GM21825 (cell line): ENCODE measurements at regions not wholly inside any gene's neighbourhood (a gene's known extent, or its start where the extent isn't known, plus 50 kb on each side); places are given as distances from the start of the nearest gene placed in this dataset.
"Not testable (repeated sequence)": the region's sequence is repeated elsewhere in the genome, so short reads cannot be mapped to it uniquely, and the experiment has no call there.

Experiments used
- ATAC-seq: cut with Tn5 transposase; IDR thresholded peaks from one replicate; pipeline ENCODE4 v1.9.1; 2021; ENCODE audit warnings: mild to moderate bottlenecking, moderate library complexity; ENCODE audit not compliant: unreplicated experiment

DNA sequence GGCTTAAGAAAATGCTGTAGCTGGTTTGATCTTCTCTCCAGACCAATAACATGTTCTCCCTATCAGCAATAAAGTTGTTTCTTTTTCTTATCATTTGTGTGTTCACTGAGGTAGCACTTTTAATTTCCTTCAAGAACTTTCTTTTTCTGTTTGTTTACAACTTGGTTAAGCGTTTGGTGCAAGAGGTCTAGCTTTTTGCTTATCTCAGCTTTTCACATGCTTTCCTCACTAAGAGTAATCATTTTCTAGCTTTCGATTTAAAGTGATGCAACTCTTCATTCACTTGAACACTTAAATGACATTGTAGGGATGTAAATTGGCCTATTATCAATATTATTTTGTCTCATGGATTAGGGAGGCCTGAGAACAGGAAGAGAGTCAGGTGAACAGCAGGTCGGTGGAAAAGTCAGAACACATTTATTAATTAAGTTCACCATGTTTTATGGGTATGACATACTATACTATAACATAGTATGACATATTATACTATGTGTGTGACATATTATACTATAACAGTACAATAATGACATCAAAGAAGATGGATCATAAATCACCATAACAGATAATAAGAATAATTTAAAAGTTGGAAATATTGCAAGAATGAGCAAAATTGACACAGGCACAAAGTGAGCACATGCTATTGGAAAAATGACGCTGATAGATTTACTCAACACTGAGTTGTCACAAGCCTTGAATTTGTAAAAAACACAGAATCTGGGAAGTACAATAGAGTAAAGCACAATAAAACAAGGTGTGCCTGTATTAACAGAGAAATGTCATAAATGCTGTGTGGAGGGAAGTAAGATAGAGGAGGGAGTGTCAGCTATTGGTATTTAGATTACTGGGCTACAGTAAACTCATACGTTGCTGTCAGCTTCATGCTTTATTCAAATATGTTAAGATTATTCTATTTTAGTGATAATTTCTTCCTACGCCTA lies 218.6 kb upstream of the SLC7A11 start:
- ATAC-seq = no peak

DNA sequence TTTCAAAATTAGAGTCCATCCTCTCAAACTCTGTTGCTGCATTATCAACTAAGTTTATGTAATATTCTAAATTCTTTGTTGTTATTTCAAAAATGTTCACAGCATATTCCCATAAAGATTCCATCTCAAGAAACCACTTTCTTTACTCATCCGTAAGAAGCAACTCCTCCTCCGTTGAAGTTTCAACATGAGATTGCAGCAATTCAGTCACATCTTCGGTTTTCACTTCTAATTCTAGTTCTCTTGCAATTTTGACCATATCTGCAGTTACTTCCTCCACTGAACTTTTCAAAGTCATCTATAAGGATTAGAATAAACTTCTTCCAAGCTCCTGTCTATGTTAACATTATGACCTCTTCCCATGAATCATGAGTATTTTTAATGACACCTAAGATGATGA lies 216.6 kb upstream of the SLC7A11 start:
- no peak for ATAC-seq

DNA sequence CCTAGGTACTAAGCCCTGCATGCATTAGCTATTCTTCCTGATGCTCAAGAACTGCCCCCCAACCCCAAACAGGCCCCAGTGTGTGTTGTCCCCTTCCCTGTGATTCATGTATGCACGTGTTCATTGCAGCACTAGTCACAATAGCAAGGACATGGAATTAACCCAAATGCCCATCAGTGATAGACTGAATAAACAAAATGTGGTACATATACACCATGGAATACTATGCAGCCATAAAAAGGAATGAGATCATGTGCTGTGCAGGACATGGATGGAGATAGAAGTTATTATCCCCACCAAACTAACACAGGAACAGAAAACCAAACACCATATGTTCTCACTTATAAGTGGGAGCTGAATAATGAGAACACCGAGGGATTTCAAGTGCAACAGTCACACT lies 214.2 kb upstream of the SLC7A11 start:
- ATAC-seq = not testable (repeated sequence)

DNA sequence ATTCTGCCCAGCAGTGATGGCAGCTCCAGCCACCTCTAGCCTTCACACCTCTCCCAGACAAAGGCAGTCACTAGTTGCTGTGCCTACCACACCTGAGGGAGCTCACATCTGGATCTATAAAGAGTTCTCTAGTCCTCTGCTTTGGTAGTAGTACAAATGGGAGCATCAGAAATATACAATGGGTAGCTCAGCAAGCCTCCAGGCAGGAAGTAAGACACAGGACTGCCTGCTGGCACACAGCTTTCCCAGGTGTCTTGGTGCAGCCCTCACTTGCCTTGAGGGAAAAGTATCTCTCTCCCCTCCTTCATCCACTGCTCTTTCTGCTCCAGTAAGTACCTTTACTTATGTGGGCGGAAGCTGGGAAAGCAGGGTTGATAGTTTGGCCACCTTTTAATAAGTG lies 212.9 kb upstream of the SLC7A11 start:
- ATAC-seq = no peak

DNA sequence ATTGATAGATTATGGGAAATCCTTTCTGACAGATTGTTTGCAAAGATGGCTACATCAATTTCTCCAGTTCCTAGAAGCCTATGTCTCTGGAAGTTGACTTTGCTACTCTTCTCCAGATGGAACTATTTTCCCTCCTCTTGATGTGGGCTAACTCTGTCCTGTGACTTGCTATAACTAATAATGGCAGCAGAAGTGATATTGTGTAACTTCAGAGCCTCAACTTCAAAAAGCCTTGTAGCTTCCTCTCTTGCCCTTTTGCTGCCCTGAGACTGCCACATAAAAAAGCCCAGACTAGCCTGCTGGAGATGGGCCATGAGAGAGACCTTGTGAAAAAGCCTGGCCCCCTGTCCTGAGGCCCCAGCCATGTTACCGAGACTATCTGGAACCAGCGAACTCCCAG lies 210.7 kb upstream of the SLC7A11 start:
- no peak for ATAC-seq

DNA sequence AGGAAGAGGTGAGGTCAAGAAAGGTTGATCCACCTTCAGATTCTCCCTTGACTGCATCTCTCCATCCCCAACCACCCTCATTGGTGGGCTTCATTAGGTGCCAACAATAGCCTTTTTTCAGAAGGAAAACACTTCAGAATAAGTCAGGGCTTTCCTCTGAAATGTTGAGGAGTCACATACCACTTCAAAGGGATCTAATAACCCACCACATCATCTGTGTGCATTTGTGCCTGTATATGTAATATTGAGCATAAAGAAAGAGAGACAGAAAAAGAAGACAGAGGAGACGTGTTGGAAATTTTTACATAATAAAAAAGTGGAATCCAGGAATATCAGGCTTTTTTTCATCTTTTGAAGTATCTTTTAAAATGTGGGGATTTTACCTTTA lies 209.1 kb upstream of the SLC7A11 start:
- ATAC-seq = no peak

DNA sequence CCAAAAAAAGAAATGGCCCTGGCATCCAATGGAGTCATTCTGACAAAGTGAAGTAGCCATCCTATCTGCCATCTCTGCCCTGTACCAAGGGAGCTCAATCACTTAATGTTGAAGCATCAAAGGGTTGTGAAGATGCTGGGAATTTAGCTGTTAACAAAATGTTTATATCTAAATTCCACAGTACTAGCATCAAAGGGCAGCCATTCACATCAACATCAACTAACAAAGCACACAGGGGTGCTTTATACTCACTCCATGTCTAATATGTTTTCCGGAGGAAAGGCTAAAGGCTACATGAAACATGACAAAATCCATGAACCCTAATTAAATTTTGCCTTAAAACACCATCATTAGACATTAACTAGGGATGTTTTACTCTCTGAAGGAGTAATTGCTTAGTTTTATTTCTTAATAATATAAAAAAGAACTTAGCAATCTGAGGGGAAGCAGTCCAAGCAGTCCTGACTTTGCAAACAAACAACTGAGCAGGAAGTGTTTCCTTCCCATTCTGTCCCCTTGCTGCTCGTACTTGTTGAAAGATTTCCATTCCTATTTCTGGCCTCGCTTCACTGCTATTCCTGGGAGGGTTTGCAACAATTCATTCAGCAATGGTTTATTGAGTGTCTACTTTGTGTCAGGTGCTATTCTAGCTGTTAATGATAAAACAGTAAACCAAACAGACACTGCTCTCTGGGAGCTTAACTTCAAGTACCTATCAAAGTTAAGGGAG lies 208.6 kb upstream of the SLC7A11 start:
- ATAC-seq = no peak

DNA sequence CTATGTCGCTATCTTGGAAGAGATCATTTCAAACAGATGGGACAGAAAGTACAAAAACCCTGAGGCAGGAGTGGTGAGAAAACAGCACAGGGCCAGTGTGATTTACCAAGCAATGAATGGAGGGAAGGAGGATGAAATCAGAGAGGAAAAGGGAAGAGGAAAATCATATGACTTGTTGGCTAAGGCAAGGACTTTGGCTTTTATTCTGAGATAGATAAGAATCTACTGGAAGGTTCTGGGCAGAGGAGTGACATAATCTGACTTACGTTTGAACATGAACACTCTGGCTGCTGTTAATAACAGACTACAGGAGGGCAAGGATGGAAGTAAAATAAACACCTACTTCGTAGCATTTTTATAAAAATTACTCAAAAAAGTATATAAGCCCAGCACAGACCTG lies 207.8 kb upstream of the SLC7A11 start:
- ATAC-seq = no peak

DNA sequence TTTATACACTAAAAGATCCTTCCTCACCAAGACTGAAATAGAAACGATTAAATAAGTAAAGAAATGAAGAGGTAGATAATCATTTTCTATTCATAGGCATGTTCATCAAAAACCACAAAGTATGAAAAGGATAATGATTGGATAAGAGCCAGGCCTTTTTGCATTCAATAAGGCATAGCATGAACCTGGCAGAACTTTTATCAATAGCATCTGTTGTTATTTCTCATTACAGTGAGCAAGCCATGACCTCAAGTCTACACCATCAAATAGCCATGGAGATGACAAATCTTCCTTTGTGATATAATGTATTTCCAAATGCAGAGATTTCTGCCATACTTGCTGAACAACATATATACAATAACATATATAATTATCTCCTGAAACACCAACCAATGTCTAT lies 206.0 kb upstream of the SLC7A11 start:
- no peak for ATAC-seq

DNA sequence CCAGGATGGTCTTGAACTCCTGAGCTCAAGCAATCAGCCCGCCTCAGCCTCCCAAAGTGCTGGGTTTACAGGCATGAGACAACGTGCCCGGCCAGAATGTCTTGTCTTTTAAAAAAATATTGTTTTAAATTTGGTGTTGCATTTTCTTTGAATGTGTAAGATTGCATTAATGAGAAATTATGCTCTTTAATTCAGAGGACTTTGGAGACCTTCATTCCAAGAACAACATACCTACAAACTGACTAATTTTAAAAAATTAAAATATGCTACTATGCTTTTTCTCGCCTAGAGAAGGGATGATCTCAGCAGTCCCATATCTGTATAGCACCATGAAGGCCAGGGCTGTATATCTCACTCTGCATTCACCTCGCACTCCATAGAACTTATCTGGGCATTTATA lies 204.3 kb upstream of the SLC7A11 start:
- ATAC-seq = no peak

DNA sequence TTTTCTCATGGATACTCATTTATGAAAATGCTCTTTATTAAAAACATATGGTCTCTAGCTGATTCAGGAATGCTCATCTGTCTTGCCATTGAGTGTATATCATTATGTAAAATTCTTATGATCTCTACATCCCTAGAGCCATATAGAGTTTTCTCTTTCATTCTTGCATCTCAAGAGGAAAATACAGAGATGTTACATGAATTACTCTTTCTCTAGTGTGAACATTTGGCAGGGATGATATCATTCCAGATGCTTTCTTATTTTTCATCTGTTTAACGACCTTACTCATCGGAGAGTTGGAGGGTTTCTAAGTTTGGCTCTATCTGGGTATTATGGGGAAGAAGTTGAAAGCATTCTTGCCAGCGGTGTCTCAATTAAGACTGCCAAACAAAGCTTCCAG lies 202.9 kb upstream of the SLC7A11 start:
- ATAC-seq = no peak

DNA sequence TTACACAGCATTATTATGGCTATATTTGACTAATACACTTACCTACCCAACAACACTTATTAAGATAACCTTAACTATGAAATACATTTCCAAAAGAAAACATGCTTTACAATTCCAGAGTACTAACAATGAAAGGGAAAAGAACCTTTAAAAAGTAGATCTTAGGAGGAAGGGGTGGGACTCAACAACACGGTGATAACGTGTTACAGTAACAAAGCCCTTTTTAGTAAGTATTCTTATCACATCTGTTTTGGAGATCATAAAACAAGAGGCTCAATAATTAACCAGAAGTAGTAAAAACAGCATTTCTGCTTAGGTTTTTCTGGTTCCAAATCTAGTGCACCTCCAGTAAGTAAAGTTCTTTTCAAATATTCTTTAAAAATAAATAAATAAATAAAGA lies 202.1 kb upstream of the SLC7A11 start:
- no peak for ATAC-seq

DNA sequence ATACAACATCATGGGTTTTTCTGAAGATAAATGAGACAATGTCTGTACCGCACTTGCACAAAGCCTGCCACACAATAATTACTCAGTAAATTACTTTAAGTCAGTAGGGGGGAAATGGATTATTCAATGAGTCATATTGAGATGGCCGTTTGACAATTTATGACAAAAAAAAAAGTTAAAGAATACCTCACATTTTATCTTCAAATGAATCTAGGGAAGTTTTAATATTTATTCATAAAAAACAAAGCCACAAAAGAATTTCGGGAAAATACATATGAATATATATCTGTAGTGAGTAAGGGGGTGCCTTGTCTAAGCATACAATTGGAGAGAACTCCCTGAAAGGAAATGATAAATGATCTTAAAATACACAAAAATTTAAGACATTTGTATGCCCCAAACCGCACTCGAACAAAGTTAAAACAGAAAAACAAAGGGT lies 197.0 kb upstream of the SLC7A11 start:
- no peak for ATAC-seq

DNA sequence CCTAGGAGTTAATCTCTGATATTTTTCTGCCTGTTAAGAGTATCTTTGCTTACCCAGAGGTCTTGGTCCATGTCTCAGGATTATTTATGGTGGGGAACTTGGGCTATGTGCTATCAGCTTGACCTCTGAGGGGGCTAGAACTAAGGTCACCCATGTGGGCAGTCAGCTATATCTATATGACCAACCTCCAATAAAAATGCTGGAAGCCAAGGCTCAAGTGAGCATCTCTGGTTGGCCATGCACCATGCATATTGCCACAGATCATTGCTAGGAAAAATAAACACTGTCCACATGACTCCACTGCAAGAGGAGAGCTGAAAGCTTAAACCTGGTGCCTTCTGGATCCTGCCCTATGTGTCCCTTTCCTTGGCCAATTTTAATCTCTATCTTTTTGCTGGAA lies 196.5 kb upstream of the SLC7A11 start:
- no peak for ATAC-seq

DNA sequence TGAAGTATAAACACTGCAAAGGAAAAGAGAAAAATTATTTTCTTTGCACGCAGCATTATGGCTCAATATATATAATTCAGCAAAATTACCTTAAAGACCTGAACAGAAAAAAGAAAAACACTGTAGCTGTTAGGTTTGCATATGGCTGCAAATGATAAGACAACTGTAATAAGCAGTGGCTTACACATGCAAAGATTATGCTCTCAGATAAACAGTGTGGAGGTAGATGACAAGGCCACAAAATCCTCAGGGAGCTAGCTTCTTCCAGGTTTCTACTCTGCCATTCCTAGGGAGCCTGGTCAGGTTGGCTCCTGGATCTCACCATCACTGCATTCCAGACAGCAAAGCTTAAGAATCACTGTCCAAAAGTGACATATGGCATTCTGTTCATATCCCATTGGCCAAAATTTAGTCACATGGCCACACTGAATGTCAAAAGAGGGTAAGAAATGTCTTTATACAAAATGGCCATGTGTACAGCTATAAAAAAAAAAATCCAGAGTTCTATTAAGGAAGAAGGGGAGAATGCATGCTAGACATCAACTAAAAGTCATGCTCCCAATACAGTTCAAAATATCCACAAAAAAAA lies 195.2 kb upstream of the SLC7A11 start:
- no peak for ATAC-seq

DNA sequence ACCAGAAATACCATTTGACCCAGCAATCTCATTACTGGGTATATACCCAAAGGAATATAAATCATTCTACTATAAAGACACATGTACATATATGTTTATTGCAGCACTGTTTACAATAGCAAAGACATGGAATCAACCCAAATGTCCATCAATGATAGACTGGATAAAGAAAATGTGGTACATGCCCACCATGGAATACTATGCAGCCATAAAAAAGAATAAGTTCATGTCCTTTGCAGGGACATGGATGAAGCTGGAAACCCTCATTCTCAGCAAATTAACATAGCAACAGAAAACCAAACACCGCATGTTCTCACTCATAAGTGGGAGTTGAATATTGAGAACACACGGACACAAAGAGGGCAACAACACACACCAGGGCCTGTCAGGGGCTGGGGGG lies 193.6 kb upstream of the SLC7A11 start:
- ATAC-seq = not testable (repeated sequence)

DNA sequence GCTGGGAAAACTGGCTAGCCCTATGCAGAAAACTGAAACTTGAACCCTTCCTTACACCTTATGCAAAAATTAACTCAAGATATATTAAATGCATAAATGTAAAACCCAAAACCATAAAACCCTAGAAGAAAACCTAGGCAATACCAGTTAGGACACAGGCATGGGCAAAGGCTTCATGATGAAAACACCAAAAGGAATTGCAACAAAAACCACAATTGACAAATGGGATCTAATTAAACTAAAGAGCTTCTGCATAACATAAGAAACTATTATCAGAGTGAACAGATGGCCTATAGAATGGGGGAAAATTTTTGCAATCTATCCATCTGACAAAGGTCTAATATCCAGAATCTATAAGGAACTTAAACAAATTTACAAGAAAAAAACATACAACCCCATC lies 192.9 kb upstream of the SLC7A11 start:
- not testable (repeated sequence) for ATAC-seq

DNA sequence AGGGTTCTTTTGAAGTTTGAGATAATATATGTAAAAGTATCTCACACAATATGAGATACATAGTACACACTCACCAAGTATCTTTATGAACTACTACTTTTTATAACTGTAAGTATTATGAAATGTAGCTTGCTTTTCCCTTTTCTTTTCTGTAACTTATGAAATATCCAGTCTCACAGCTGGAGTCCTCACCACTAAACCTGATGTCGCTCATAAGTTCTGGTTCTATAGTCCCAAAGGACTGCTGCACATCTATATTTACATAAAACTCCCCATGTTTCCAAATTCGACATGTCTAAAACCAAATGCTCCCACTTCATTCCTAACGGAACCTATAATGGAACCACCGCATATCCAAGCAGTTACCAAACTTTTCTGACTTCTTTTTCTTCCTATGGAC lies 186.5 kb upstream of the SLC7A11 start:
- no peak for ATAC-seq

DNA sequence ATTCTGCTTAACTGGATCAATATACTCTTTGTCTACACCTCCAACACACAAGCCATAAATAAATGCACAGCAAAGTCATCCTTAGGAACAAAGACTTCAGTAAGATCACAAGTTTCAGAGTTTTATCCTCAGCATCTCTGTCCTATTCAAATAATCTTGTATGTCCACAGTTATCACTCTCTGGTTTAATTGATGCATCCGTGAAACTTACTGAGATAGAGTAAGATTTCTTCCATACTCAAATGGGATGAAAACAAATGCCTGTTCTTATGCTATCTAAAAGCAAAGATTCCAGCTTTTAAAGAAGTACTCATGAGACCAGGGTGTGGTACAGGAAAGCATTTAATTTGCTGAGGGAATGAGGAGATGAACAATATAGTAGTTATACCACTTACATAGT lies 184.6 kb upstream of the SLC7A11 start:
- ATAC-seq = no peak

DNA sequence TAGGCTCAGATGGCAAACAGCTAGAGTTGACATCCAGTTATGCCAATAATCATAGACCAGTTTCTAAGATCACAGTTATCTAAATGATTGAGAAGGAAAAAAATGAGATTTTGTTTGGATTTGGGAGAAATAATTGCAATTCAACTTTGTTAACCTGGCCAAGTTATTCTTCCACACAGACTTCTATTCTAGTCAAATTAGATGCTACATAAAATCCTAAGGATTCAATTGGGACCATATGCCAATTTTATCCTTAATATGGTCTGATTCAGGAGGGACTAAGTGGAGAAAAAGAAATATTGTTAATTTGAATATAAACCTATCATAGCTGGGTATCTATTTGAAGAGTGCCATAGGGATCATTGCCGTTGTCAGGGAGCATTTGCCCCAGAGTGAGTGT lies 178.3 kb upstream of the SLC7A11 start:
- no peak for ATAC-seq

DNA sequence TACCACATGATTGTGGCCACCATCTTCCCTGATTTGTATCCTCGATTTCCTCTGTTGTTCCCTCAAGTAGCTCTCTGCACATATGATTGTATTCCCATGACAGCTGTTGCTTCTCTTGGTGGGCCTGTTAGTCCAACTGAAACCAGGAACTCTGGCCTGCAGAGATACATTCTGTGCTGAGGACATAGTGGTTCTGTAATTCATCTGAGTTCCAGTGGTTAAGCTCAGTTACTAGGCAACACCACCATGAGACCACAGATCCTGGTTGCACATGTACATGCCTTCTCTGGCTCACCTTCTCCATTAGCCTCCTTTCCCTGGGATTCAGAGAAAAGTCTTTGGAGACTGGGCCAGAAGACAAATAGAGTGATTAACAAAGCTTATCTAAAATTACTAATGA lies 172.1 kb upstream of the SLC7A11 start:
- ATAC-seq = no peak

DNA sequence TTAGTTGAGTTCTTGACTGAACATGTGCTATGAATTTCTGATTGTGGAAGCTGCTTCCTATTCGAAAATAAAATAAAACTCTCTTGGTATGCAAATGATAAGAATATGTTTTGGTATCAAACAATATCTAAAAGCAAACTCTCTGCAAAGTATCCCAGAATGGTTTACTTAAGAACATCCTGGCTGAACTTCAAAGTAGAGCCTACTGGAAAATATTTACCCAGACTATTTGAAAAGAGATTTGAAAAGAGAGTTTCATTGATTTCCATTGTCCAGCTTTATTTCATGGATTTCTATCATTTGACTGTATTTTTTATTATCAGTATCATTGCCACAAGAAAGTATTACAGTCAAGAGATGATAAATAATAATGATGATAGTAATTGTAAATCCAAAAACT lies 171.1 kb upstream of the SLC7A11 start:
- ATAC-seq = no peak
